ENCODE measurements at regions not wholly inside any gene's neighbourhood (a gene's known extent, or its start where the extent isn't known, plus 50 kb on each side); places are given as distances from the start of the nearest gene placed in this dataset.

DNA sequence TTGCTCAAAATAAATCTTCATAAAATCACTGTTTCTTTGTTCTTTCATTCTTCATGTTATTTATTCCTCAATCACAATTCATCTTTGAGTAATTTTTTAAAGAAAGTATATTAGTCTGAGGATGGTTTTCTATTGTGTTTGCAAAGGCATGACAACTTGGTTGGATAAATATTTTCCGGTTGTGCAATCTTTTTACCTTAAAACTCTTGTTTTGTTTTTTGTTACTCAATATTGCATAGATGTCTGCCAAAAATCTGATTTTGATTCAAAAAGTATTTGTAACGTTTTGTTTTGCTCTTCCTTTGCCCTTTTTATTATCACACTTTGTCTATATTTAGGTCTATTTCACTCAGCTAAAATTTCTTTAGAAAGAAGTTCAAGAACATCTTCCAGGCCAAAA, 86.2 kb upstream of the SYT1 start:
- TF ChIP-seq, protein P1, sequence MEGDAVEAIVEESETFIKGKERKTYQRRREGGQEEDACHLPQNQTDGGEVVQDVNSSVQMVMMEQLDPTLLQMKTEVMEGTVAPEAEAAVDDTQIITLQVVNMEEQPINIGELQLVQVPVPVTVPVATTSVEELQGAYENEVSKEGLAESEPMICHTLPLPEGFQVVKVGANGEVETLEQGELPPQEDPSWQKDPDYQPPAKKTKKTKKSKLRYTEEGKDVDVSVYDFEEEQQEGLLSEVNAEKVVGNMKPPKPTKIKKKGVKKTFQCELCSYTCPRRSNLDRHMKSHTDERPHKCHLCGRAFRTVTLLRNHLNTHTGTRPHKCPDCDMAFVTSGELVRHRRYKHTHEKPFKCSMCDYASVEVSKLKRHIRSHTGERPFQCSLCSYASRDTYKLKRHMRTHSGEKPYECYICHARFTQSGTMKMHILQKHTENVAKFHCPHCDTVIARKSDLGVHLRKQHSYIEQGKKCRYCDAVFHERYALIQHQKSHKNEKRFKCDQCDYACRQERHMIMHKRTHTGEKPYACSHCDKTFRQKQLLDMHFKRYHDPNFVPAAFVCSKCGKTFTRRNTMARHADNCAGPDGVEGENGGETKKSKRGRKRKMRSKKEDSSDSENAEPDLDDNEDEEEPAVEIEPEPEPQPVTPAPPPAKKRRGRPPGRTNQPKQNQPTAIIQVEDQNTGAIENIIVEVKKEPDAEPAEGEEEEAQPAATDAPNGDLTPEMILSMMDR (IDR thresholded peaks at IDR 0.05) = no peak
- no peak for TF ChIP-seq POLR2A (IDR thresholded peaks at IDR 0.05)
